Hematopoietic multipotent progenitor cell (in vitro differentiated cells): ENCODE measurements at regions not wholly inside any gene's neighbourhood (a gene's known extent, or its start where the extent isn't known, plus 50 kb on each side); places are given as distances from the start of the nearest gene placed in this dataset.
"Not testable (repeated sequence)": the region's sequence is repeated elsewhere in the genome, so short reads cannot be mapped to it uniquely, and the experiment has no call there.

Experiments
- DNase-seq, 3 donors: peaks; one replicate each; pipeline ENCODE4 v3.0.0-alpha.2; 2011 to 2015; ENCODE audit warnings: low read depth in 2 of 3, low spot score in 2 of 3

DNA sequence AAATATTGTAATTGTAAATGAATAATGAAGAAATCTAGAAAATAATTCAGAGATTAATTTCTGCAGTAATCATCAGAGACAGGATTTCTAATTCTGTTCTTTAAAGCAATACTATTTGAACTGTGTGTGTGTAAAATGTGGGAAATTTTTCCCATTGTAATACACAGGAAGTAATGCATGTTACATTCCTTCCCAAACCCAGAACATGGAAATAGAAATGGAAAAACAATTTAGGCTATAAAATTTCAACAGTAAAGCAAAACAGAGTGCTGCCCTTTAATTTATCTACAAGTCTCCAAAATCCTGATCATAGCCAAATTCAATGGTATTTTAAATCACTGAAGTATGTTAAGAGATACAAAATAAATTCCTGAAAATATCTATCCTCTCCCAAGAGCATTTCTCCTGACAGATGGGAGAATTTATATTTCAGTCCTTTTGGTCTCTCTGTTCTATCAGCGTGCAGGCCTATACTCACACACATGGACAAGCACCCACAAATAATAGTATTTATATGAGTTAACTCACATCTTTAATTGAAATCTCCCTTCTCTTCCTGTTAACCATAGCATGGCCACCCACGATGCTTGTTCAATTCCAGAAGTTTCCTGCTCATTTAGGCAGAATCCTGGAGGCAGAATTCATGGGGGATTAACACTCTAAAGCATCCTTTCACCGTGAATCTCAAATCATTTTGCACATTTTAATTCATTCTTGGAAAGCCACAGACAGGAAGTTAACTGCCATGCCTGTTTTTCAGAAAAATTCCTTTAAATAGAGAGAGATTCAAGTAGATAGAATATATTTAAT lies 1465.4 kb upstream of the FLRT2 start:
- no peak for DNase-seq

- DNase-seq: no peak
Observed at GRCh38 chr14:84065811-84066210, 1464.1 kb upstream of the FLRT2 start.

DNA sequence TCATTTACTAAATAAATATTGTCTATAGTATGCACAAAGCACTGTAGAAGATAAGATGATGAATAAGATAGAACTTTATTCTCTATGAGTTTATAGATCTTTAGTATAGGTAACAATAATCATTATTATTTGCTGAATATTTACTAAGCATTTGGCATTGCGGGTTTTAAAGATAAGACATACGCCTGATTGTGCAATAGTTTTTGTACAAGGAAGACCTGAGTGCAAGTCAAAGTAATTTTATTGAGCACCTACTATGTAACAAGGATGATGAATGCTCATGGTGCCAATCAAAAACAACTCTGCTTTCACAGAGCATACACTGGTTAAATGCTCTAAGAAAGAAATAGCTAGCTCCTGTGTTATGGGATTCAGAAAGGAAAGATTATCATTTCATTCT lies 1461.7 kb upstream of the FLRT2 start:
- DNase-seq: no peak

- no peak for DNase-seq
Observed at GRCh38 chr14:84071061-84071460, 1458.9 kb upstream of the FLRT2 start.

DNA sequence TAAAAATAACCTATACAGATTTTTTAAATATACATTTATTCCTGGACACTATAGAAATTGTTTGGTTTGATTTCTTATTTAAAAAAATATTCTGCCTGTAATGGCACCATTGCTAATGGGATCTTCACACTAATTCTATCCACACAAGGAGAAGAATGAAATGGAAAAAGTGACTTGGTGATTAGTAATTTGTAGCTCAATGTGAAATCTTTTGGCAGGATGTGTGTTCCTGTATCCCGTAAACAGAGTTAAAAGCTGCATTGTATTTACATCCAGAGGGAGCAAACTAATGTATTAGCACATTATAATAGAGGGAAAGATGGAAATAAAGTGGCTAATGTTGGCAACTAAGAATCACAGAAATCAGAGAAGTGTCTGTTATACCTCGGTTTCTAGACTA lies 1455.3 kb upstream of the FLRT2 start:
- no peak for DNase-seq

- no peak for DNase-seq
Observed at GRCh38 chr14:84080944-84081343, 1449.0 kb upstream of the FLRT2 start.

DNA sequence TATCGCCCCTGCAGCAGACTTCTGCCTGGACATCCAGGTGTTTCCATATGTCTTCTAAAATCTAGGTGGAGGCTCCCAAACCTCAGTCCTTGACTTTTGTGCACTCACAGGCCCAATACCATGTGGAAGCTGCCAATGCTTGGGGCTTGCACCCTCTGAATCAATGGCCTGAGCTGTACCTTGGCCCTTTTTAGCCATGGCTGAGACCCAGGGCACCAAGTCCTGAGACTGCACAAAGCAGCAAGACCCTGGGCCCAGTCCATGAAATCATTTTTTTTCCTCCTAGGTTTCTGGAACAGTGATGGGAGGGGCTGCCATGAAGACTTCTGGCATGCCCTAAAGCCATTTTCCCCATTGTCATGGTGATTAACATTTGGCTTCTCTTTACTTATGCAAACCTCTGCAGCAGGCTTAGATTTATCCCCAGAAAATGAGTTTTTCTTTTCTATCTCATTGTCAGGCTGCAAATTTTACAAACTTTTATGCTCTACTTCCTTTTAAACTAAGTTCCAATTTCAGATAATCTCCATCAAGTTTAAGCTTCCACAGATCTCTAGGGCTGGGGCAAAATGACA lies 1445.8 kb upstream of the FLRT2 start:
- no peak for DNase-seq

- no peak for DNase-seq
Observed at GRCh38 chr14:84085493-84085892, 1444.5 kb upstream of the FLRT2 start.

- DNase-seq: no peak
Observed at GRCh38 chr14:84086714-84087113, 1443.2 kb upstream of the FLRT2 start.

DNA sequence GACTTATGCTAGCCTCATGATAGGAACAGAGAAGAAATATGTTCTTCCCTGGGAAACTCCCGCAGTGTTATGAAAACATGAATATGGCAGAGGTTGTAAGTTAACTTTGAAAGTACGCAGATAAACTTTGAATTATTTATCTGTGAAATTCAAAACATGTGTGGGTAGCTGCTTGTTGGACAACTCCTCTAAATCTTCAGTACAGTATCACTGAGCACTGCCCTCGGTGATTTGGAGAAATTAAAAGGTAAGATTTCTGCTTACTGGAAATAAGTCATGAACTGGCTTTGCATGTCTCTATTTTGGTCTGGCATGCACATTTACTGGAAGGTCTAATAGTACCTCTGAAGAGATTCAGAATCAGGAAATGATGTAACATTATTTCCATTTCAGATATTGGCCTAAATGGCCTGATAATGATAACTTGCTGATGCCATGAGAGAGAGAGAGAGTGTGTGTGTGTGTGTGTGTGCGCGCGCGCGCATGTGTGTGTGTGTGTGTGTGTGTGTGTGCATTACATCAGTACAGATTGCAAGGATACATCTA lies 1441.9 kb upstream of the FLRT2 start:
- no peak for DNase-seq

GRCh38 chr14:84090837-84091236 lies 1439.1 kb upstream of the FLRT2 start:
- DNase-seq: no peak

DNA sequence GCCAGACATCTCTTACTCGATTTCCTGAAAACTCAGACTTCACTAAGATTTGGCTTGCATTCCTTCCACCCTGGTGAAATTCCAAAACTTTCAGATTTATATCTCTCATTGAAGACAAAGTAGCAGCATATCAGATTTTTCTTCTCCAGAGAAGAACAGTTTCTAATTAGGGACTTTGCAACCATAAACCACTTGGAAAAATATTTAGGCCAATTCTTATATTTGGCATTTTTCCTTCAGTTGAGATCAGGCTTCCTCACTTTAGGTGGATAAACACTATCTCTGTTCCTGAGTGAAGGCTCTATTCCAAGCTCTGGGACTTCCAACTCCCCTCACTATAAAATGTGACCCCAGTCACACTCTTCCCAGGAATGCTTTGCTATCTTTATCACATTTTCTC lies 1434.3 kb upstream of the FLRT2 start:
- no peak for DNase-seq

- DNase-seq: no peak
Observed at GRCh38 chr14:84098261-84098660, 1431.7 kb upstream of the FLRT2 start.

DNA sequence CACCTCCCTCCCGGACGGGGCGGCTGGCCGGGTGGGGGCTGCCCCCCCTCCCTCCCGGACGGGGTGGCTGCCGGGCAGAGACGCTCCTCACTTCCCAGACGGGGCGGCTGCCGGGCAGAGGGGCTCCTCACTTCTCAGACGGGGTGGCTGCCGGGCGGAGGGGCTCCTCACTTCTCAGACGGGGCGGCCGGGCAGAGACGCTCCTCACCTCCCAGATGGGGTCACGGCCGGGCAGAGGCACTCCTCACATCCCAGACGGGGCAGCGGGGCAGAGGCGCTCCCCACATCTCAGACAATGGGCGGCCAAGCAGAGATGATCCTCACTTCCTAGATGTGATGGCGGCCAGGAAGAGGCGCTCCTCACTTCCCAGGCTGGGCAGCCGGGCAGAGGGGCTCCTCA lies 1430.4 kb upstream of the FLRT2 start:
- DNase-seq: not testable (repeated sequence)

DNA sequence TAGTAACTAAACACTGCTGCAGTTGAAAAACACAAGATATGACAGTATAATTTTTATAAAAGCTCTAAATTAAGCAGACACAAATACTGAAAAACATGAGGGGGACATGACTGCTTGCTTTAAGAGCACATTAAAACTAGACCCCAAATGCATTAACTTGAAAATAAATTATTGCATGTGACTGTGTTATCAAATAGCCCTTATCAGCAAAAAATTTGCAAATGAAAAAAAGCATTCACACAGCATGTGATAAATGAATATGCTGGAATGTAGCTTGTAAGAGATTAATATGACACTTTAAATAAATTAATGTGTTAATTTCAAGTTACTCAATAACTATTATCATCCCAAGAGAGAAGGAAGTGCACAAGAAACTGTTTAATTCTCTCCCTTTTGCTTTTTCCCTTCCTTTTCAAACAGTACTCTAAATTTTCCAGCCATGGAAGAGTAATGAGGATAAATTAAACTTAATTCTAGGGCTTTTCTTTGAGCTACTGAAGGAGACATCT lies 1422.1 kb upstream of the FLRT2 start:
- no peak for DNase-seq

DNA sequence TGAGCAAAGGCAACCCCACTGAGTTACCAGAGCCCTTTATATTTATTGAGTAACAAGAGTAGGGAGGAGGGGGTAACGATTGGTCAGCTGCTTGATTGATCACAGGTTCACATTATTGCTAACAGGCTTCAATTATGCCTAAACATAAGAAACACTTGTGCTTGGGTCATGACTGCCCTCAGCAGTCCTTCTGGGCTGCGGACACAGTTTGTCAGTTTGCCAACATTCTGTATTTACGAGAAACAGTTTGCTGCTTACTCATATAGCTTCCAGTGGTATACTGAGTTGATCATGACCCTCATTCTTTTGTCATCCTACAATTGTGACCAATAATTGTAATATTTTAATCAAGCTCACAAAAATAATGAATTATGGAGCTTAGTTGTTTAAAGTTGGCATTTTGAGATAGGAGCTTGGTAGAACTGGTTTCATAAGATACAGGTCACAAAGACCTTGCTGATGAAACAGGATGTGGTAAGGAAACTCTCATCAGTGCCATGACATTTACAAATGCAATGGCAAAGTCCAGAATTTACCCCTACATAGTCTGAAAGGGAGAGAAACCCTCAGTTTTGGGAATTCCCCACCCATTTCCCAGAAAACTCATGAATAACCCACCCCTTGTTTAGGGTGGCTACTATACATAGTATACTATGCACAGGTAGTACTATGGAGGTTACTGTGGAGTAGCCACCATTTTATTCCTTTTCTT lies 1421.0 kb upstream of the FLRT2 start:
- no peak for DNase-seq

- DNase-seq: no peak
Observed at GRCh38 chr14:84112589-84112988, 1417.4 kb upstream of the FLRT2 start.

DNA sequence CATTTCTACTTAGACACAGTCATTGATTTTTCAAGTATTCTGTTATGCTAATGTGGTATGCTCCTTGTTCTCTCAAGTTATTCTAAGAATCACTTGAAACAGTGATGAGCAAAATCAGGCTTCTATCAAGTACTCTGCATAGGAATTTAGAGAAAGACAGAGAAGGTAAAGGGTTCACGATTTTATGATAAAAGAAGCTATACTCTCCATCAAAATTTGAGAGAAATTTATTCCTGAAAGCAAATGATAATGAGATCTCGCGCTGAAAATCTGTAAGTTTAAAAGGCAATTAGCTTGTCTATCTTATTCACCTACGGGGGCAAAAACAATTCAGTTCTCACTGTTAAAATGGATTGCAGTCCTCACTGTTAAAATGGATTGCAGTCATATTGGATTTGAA lies 1404.3 kb upstream of the FLRT2 start:
- DNase-seq: no peak

- DNase-seq: no peak
Observed at GRCh38 chr14:84127495-84127894, 1402.4 kb upstream of the FLRT2 start.

GRCh38 chr14:84128050-84128449 lies 1401.9 kb upstream of the FLRT2 start:
- no peak for DNase-seq

DNA sequence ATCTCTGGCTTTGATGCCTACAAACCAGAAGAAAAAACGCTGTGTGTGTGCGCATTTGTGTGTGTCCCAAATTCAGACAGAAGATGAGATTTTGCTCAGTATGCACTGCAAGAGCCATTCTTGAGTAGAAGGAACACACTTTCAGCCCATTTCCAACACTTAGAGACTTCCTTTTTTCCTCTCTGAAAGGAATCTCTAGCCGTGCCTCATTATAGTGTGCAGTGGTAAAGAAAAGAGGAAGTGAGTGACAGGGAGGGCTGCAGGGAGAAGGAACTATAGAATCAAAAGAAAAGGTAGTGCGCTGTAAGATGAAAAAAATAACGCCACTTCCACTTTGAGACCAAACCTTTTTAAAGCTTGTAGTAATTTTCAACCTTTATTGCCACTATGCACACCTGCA lies 1400.9 kb upstream of the FLRT2 start:
- DNase-seq: peak in 2 of 3 donors; percentile 36 to 82
